Adrenal gland (tissue), 5 donors: ENCODE measurements at regions not wholly inside any gene's neighbourhood (a gene's known extent, or its start where the extent isn't known, plus 50 kb on each side); places are given as distances from the start of the nearest gene placed in this dataset.

Experiments
- CTCF ChIP-seq, 6 experiments: fragments of 450-650 bp in 4 of 6; fragments of 200-600 bp in 2 of 6; sonication (generic) in 1 of 6; IDR thresholded peaks; 1 replicate in 5 of 6; 2 replicates in 1 of 6; pipeline versions ENCODE4 v1.5.1 to v1.8.0; 2016 to 2021; ENCODE audit warnings: antibody characterized with exemption in 6 of 6, mild to moderate bottlenecking in 2 of 6, moderate library complexity in 1 of 6
- POLR2A ChIP-seq, 2 donors: fragments of 450-650 bp; IDR thresholded peaks; one replicate each; pipeline ENCODE4 v1.6.1; 2017; ENCODE audit warnings: antibody characterized with exemption in 2 of 2, mild to moderate bottlenecking in 2 of 2, moderate library complexity in 1 of 2
- donor health status: DM: no; HTN: no; CAD: no.

GRCh38 chr15:94130504-94130903, 100.9 kb upstream of the MCTP2 start:
- TF ChIP-seq CTCF (IDR thresholded peaks at IDR 0.05): no peak
- TF ChIP-seq POLR2A (IDR thresholded peaks at IDR 0.05): no peak
